NK-92 (cell line): ENCODE measurements at regions not wholly inside any gene's neighbourhood (a gene's known extent, or its start where the extent isn't known, plus 50 kb on each side); places are given as distances from the start of the nearest gene placed in this dataset.
"Not testable (repeated sequence)": the region's sequence is repeated elsewhere in the genome, so short reads cannot be mapped to it uniquely, and the experiment has no call there.

ENCODE experiments used
- DNase-seq: peaks from one replicate; lab custom pipeline; 2025; ENCODE audit not compliant: unreplicated experiment; lab: John Stamatoyannopoulos, UW

GRCh38 chr3:28139288-28139687 is 102.1 kb upstream of the CMC1 start:
- DNase-seq, result no peak

- no peak for DNase-seq
These were observed 101.3 kb upstream of the CMC1 start for GRCh38 chr3:28139967-28140634.

GRCh38 chr3:28140664-28141063 is 100.8 kb upstream of the CMC1 start:
- DNase-seq, result no peak

- DNase-seq, result no peak
These were observed 91.5 kb upstream of the CMC1 start for GRCh38 chr3:28149960-28150359.

GRCh38 chr3:28150465-28151206 is 90.8 kb upstream of the CMC1 start:
- no peak for DNase-seq

- no peak for DNase-seq
These were observed 90.2 kb upstream of the CMC1 start for GRCh38 chr3:28151207-28151550.

- DNase-seq, result no peak
These were observed 89.7 kb upstream of the CMC1 start for GRCh38 chr3:28151608-28152228.

GRCh38 chr3:28155631-28156030 is 85.8 kb upstream of the CMC1 start:
- DNase-seq, result no peak

- not testable (repeated sequence) for DNase-seq
These were observed 84.8 kb upstream of the CMC1 start for GRCh38 chr3:28156599-28156998.

GRCh38 chr3:28171962-28172361 is 69.5 kb upstream of the CMC1 start:
- no peak for DNase-seq

- DNase-seq, result no peak
These were observed 68.7 kb upstream of the CMC1 start for GRCh38 chr3:28172748-28173147.

- no peak for DNase-seq
These were observed 67.6 kb upstream of the CMC1 start for GRCh38 chr3:28173836-28174235.

- DNase-seq, result no peak
These were observed 54.7 kb upstream of the CMC1 start for GRCh38 chr3:28186748-28187147.

GRCh38 chr3:28188686-28189085 is 52.7 kb upstream of the CMC1 start:
- no peak for DNase-seq

GRCh38 chr3:28191363-28191762 is 50.1 kb upstream of the CMC1 start:
- DNase-seq, result no peak
